ENCODE measurements at regions not wholly inside any gene's neighbourhood (a gene's known extent, or its start where the extent isn't known, plus 50 kb on each side); places are given as distances from the start of the nearest gene placed in this dataset.

DNA sequence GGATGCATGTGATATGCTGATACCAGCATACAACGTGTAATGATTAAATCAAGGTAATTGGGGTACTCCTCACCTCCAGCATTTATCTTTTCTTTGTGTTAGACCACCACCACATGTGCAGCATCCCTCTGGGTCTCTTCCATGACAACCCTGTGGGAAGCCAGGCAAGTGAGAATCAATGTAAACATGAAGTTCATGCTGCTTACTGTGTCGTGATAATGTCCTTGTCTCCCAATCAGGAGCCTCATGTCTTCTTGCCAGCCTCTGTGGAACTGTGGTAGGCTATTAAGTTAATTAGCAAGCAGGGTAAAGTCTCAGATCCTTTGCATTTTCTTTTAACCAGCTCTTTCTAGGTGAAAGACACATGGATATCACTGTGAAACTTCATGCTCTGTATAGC lies 126.7 kb downstream of the TES start:
- H3K27me3 Mint-ChIP-seq (ENCODE audit: low read depth), result no peaks in the 10 kb centered on the region
- Histone ChIP-seq H2AK5ac (ENCODE audit: insufficient read length, low read length) (no peak overlapping the region), H3K14ac (ENCODE audit: insufficient read depth, low read length) (no peak overlapping the region), H2BK5ac (ENCODE audit: insufficient read length, low read length) (no peak overlapping the region), H3K27me3 (ENCODE audit: insufficient read depth, low read length) (no peaks in the 10 kb centered on the region), H3K23me2 (ENCODE audit: insufficient read length, low read depth, low read length, poor library complexity, severe bottlenecking) (no peaks in the 10 kb centered on the region), H3K9me3 (ENCODE audit: control insufficient read depth, low read depth, low read length) (no peaks in the 10 kb centered on the region), H3K4me1 (ENCODE audit: insufficient read depth, low read length) (no peaks in the 10 kb centered on the region), H3K23ac (ENCODE audit: insufficient read length, low read depth, low read length) (no peak overlapping the region), H2BK15ac (ENCODE audit: low read depth, low read length) (no peak overlapping the region), H2BK12ac (ENCODE audit: insufficient read length, low read depth, low read length) (no peak overlapping the region), H3T11ph (ENCODE audit: low read length) (no peak overlapping the region), H3K9ac (ENCODE audit: extremely low read depth, insufficient read length, low read length) (no peak overlapping the region), H4K8ac (replicated peaks; ENCODE audit: insufficient read length, low read depth, low read length) (no peak overlapping the region), H3K56ac (ENCODE audit: insufficient read length, low read depth, low read length) (no peak overlapping the region), H3K79me2 (ENCODE audit: insufficient read depth, low read length) (no peaks in the 10 kb centered on the region), H3K18ac (ENCODE audit: insufficient read length, low read depth, low read length) (no peak overlapping the region), H2AFZ (ENCODE audit: low read length) (no peak overlapping the region), H3K27ac (ENCODE audit: insufficient read length, low read depth, low read length) (no peak overlapping the region), H3K4me2 (ENCODE audit: insufficient read depth, insufficient read length, low read length) (no peak overlapping the region), H3K79me1 (ENCODE audit: insufficient read depth, low read depth, low read length, poor library complexity, severe bottlenecking) (no peaks in the 10 kb centered on the region), H2BK20ac (ENCODE audit: low read depth, low read length, poor library complexity, severe bottlenecking) (no peak overlapping the region), H4K5ac (ENCODE audit: insufficient read length, low read depth, low read length) (no peak overlapping the region), H4K91ac (ENCODE audit: insufficient read length, low read depth, low read length) (no peak overlapping the region), H3K4ac (ENCODE audit: low read depth, low read length) (no peak overlapping the region), H4K20me1 (ENCODE audit: control insufficient read depth, insufficient read depth, insufficient read length) (no peaks in the 10 kb centered on the region), H2BK120ac (ENCODE audit: low read depth, low read length, poor library complexity, severe bottlenecking) (no peak overlapping the region)
- no peaks in the 10 kb centered on the region for H3K36me3 Mint-ChIP-seq (ENCODE audit: insufficient read depth in 1 of 3, low read depth in 3 of 3)
- TF ChIP-seq, protein P1, sequence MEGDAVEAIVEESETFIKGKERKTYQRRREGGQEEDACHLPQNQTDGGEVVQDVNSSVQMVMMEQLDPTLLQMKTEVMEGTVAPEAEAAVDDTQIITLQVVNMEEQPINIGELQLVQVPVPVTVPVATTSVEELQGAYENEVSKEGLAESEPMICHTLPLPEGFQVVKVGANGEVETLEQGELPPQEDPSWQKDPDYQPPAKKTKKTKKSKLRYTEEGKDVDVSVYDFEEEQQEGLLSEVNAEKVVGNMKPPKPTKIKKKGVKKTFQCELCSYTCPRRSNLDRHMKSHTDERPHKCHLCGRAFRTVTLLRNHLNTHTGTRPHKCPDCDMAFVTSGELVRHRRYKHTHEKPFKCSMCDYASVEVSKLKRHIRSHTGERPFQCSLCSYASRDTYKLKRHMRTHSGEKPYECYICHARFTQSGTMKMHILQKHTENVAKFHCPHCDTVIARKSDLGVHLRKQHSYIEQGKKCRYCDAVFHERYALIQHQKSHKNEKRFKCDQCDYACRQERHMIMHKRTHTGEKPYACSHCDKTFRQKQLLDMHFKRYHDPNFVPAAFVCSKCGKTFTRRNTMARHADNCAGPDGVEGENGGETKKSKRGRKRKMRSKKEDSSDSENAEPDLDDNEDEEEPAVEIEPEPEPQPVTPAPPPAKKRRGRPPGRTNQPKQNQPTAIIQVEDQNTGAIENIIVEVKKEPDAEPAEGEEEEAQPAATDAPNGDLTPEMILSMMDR (conservative IDR thresholded peaks at IDR 0.05), result no peak
- H3K27ac Mint-ChIP-seq, result no peak overlapping the region
- no peak for DNase-seq
- no peak overlapping the region for H3K4me3 Mint-ChIP-seq
- 0 out of 4 replicates have a peak, but pooled peaks cover 0 to 4% of the 10 kb centered on the region in 2 experiments for H3K4me1 Mint-ChIP-seq
- no peaks in the 10 kb centered on the region for H3K9me3 Mint-ChIP-seq
- WGBS (ENCODE audit: extremely low coverage, insufficient read length, low lambda C conversion rate), result no CpG with 5 or more reads among the region's 2 CpGs

Measured in H9 (cell line).